ENCODE measurements at regions not wholly inside any gene's neighbourhood (a gene's known extent, or its start where the extent isn't known, plus 50 kb on each side); places are given as distances from the start of the nearest gene placed in this dataset.

DNA sequence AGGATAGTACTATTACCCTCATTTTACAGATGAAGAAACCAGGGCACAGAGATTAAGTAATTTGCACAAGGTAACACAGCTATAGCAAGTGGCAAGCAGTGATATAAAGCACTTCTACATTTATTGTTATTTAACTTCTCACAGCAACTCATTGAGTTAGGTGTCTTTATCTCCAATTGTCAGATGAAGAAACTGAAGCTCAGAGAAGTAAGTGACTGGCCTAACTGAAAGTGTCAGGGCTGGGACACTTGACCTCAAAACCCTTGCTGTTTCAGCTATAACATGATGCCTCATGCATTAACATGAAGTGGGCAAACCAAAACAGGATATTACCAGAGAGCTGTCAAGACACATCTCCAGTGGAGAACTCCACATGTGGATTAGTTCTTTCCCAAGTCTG is 65.8 kb upstream of the LEKR1 start:
- Histone ChIP-seq H3K4me3 (ENCODE audit: low read length) (no peak overlapping the region), H3K36me3 (ENCODE audit: control insufficient read depth, insufficient read depth, low read length) (no peaks in the 10 kb centered on the region), H3K9me3 (ENCODE audit: control insufficient read depth, low read depth, low read length) (no peaks in the 10 kb centered on the region), H3K27ac (ENCODE audit: low read length) (no peak overlapping the region), H3K4me1 (ENCODE audit: control insufficient read depth, insufficient read depth, low read length) (no peaks in the 10 kb centered on the region), H3K27me3 (ENCODE audit: control insufficient read depth, insufficient read depth, low read length) (no peaks in the 10 kb centered on the region)
- no peak for DNase-seq

- Histone ChIP-seq H3K4me3 (ENCODE audit: low read length) (no peak overlapping the region), H3K4me1 (ENCODE audit: control insufficient read depth, insufficient read depth, low read length) (no peaks in the 10 kb centered on the region), H3K27me3 (ENCODE audit: control insufficient read depth, insufficient read depth, low read length) (no peaks in the 10 kb centered on the region), H3K27ac (ENCODE audit: low read length) (no peak overlapping the region), H3K36me3 (ENCODE audit: control insufficient read depth, insufficient read depth, low read length) (no peaks in the 10 kb centered on the region), H3K9me3 (ENCODE audit: control insufficient read depth, low read depth, low read length) (no peaks in the 10 kb centered on the region)
- DNase-seq = no peak
- WGBS (ENCODE audit: insufficient coverage, low lambda C conversion rate) = no CpG with 5 or more reads among the region's 2 CpGs
These were observed 65.1 kb upstream of the LEKR1 start for GRCh38 chr3:156761007-156761406.

- WGBS (ENCODE audit: insufficient coverage, low lambda C conversion rate) = no CpG with 5 or more reads among the region's 4 CpGs
- DNase-seq = no peak
- H3K27ac ChIP-seq (ENCODE audit: low read length) = peak overlapping the region; percentile 12
These were observed 64.3 kb upstream of the LEKR1 start for GRCh38 chr3:156761713-156762451.

DNA sequence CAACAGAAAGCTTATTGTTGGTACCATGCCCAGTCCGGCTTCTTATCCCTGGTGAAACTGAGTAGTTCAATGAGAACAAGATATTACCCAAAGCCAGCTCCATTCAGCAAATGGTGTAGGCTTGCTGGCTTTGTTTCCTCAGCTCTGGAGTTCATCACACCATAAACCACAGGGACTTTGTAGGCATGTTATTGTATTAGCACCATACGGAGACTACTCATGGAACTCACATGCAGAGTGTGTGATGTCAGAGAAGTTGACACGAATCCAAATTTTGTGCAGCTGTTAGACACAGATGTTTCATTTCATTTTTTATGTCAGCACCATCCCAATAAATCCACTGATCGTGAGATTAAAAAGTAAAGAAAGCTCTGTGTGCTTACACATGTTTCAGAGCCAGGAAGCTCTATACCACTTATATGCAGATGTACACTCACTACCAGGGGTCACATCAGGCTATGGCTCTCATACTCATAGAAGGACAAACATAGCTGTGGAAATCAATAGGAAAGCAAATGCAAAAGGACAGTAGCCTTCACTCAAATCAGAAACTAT is 63.4 kb upstream of the LEKR1 start:
- H3K9me3 ChIP-seq (ENCODE audit: control insufficient read depth, low read depth, low read length) = no peaks in the 10 kb centered on the region
- H3K4me1 ChIP-seq (ENCODE audit: control insufficient read depth, insufficient read depth, low read length) = no peaks in the 10 kb centered on the region
- no peak overlapping the region for H3K4me3 ChIP-seq (ENCODE audit: low read length)
- WGBS (ENCODE audit: insufficient coverage, low lambda C conversion rate) = 80% methylated on average over 1 of the region's 4 CpGs
- no peak overlapping the region for H3K27ac ChIP-seq (ENCODE audit: low read length)
- H3K27me3 ChIP-seq (ENCODE audit: control insufficient read depth, insufficient read depth, low read length) = no peaks in the 10 kb centered on the region
- DNase-seq = peak in 1 of 2 donors; percentile 23
- no peaks in the 10 kb centered on the region for H3K36me3 ChIP-seq (ENCODE audit: control insufficient read depth, insufficient read depth, low read length)

More at GRCh38 chr3:156761713-156762451, 64.3 kb upstream of the LEKR1 start:
- H3K4me3 ChIP-seq (ENCODE audit: low read length) = no peak overlapping the region
- H3K9me3 ChIP-seq (ENCODE audit: control insufficient read depth, low read depth, low read length) = no peaks in the 10 kb centered on the region
- no peaks in the 10 kb centered on the region for H3K4me1 ChIP-seq (ENCODE audit: control insufficient read depth, insufficient read depth, low read length)
- H3K27me3 ChIP-seq (ENCODE audit: control insufficient read depth, insufficient read depth, low read length) = no peaks in the 10 kb centered on the region
- H3K36me3 ChIP-seq (ENCODE audit: control insufficient read depth, insufficient read depth, low read length) = no peaks in the 10 kb centered on the region

GRCh38 chr3:156763386-156763785 is 62.8 kb upstream of the LEKR1 start:
- WGBS (ENCODE audit: insufficient coverage, low lambda C conversion rate) = 42% methylated on average over 2 of the region's 2 CpGs
- DNase-seq = no peak
- H3K4me1 ChIP-seq (ENCODE audit: control insufficient read depth, insufficient read depth, low read length) = no peaks in the 10 kb centered on the region
- no peak overlapping the region for H3K4me3 ChIP-seq (ENCODE audit: low read length)
- no peak overlapping the region for H3K27ac ChIP-seq (ENCODE audit: low read length)
- H3K36me3 ChIP-seq (ENCODE audit: control insufficient read depth, insufficient read depth, low read length) = no peaks in the 10 kb centered on the region
- H3K9me3 ChIP-seq (ENCODE audit: control insufficient read depth, low read depth, low read length) = no peaks in the 10 kb centered on the region
- H3K27me3 ChIP-seq (ENCODE audit: control insufficient read depth, insufficient read depth, low read length) = no peaks in the 10 kb centered on the region

- no peaks in the 10 kb centered on the region for H3K9me3 ChIP-seq (ENCODE audit: control insufficient read depth, low read depth, low read length)
- no peaks in the 10 kb centered on the region for H3K36me3 ChIP-seq (ENCODE audit: control insufficient read depth, insufficient read depth, low read length)
- no peaks in the 10 kb centered on the region for H3K27me3 ChIP-seq (ENCODE audit: control insufficient read depth, insufficient read depth, low read length)
- no peak overlapping the region for H3K4me3 ChIP-seq (ENCODE audit: low read length)
- DNase-seq = no peak
- 100% methylated on average over 1 of the region's 12 CpGs for WGBS (ENCODE audit: insufficient coverage, low lambda C conversion rate)
- no peak overlapping the region for H3K27ac ChIP-seq (ENCODE audit: low read length)
- no peaks in the 10 kb centered on the region for H3K4me1 ChIP-seq (ENCODE audit: control insufficient read depth, insufficient read depth, low read length)
These were observed 62.0 kb upstream of the LEKR1 start for GRCh38 chr3:156763931-156764720.

DNA sequence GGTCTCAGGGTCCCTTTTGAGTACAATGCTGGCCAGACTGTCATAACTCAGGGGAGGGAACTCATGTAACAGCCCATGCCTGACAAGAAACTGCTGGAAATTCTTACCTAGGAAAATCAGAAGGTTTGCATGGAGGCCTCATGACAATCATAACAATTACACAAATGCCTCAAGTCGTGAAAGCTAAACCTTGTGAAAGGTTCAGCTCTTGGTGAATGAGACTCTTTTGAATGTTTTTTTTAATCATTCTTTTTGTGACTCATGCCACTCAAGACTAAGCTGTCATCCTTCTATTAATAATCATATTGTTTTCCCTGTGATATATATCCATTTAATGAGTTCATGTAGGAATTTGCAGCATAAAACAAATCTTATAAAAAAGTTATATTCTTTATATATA is 61.4 kb upstream of the LEKR1 start:
- no peak for DNase-seq
- H3K27ac ChIP-seq (ENCODE audit: low read length) = no peak overlapping the region
- WGBS (ENCODE audit: insufficient coverage, low lambda C conversion rate) = no CpG with 5 or more reads among the region's 1 CpG

DNA sequence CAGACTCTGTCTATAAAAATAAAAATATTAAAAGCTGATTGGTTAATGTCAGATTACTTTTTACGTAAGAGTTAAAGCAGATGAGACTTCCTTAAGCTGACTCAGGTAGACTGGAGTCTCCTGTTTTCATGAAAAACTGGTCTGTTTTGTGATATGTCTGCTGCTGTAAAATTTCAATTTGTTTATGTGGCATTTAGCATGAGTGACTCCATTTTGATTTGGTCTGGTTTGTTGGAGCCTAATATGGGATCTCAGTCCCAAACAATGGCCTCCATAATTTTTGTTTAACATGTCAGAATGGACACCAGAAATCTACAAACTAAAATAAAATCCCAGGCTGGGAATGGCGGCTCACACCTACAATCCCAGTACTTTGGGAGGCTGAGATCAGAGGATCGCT is 57.8 kb upstream of the LEKR1 start:
- Histone ChIP-seq H3K9me3 (ENCODE audit: control insufficient read depth, low read depth, low read length) (no peaks in the 10 kb centered on the region), H3K4me3 (ENCODE audit: low read length) (no peak overlapping the region), H3K27me3 (ENCODE audit: control insufficient read depth, insufficient read depth, low read length) (no peaks in the 10 kb centered on the region), H3K36me3 (ENCODE audit: control insufficient read depth, insufficient read depth, low read length) (no peaks in the 10 kb centered on the region), H3K4me1 (ENCODE audit: control insufficient read depth, insufficient read depth, low read length) (no peaks in the 10 kb centered on the region), H3K27ac (ENCODE audit: low read length) (no peak overlapping the region)
- DNase-seq = no peak
- WGBS (ENCODE audit: insufficient coverage, low lambda C conversion rate) = no CpG with 5 or more reads among the region's 3 CpGs

More for the DNA sequence above, 61.4 kb upstream of the LEKR1 start:
- H3K4me3 ChIP-seq (ENCODE audit: low read length) = no peak overlapping the region
- H3K36me3 ChIP-seq (ENCODE audit: control insufficient read depth, insufficient read depth, low read length) = no peaks in the 10 kb centered on the region
- H3K9me3 ChIP-seq (ENCODE audit: control insufficient read depth, low read depth, low read length) = no peaks in the 10 kb centered on the region
- no peaks in the 10 kb centered on the region for H3K4me1 ChIP-seq (ENCODE audit: control insufficient read depth, insufficient read depth, low read length)
- H3K27me3 ChIP-seq (ENCODE audit: control insufficient read depth, insufficient read depth, low read length) = no peaks in the 10 kb centered on the region

DNA sequence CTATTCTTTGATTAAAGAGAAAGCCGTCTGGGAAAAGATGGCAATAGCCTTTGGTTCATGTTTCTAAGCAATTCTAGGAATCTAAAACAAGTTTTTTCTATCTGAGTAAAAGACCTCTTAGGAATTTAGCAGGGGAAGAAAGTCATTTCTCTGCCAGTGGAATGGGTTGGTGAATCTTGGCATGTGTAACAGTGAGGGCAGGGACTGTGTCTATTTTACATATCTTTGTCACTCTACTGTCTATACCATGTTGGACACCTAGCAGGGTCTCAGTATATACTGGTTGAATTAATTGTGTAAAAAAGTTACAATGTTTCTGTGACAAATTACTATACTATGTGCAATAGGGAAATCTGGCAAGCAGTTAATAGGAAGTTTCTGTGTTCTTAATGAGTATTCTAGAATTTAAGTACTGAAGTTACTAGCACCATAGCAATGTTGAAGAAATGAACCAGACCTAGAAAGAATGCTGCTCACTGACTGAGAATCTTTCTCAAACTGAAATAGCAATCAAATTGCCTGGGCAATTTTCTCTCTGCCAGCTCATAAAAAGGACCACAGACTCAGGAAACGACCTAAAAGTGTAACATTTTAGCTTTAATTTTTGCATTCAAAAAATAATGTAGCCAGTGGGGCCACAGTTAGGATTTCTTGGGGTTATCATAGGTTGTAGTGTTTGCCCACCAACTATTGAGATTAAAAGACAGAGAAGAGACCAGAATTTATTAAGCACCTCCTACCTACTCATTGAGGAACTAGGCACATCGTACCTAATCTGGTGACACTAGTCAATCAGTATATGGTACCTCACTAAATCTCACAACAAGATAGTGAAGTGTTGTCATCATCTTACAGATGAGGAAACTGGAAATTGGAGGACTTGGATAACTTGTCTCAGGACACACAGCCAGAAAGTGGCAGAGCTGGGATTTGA is 56.2 kb upstream of the LEKR1 start:
- Histone ChIP-seq H3K9me3 (ENCODE audit: control insufficient read depth, low read depth, low read length) (no peaks in the 10 kb centered on the region), H3K4me1 (ENCODE audit: control insufficient read depth, insufficient read depth, low read length) (no peaks in the 10 kb centered on the region), H3K27me3 (ENCODE audit: control insufficient read depth, insufficient read depth, low read length) (no peaks in the 10 kb centered on the region), H3K36me3 (ENCODE audit: control insufficient read depth, insufficient read depth, low read length) (no peaks in the 10 kb centered on the region), H3K4me3 (ENCODE audit: low read length) (no peak overlapping the region), H3K27ac (ENCODE audit: low read length) (no peak overlapping the region)
- DNase-seq = no peak
- WGBS (ENCODE audit: insufficient coverage, low lambda C conversion rate) = no CpG with 5 or more reads among the region's 3 CpGs
